Activated naive CD4-positive, alpha-beta T cell (primary cell): ENCODE measurements at regions not wholly inside any gene's neighbourhood (a gene's known extent, or its start where the extent isn't known, plus 50 kb on each side); places are given as distances from the start of the nearest gene placed in this dataset.

Source experiments
- DNase-seq, 4 experiments: peaks; one replicate each; lab custom pipeline; 2025; lab: John Stamatoyannopoulos, UW

DNA sequence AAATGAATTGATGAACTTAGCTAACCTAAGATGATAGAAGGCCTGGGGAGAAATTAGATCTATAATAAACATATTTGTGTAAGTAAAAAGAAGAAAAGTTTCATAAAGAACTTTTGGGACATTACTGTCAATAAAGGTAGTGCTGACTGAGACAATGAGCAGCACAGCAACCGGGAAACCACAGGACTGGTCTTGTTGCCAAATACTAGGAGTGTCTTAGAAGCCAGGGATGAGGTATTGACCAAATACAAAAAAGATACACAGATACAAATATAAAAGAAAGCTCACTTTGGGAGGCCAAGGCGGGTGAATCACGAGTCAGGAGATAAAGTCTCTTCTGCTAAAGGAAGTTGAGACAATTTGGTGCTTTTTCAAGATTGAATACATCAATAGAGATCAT is 362.4 kb upstream of the ZNF385D start:
- DNase-seq = no peak

- no peak for DNase-seq
These were observed 364.6 kb upstream of the ZNF385D start for GRCh38 chr3:22115581-22115980.

DNA sequence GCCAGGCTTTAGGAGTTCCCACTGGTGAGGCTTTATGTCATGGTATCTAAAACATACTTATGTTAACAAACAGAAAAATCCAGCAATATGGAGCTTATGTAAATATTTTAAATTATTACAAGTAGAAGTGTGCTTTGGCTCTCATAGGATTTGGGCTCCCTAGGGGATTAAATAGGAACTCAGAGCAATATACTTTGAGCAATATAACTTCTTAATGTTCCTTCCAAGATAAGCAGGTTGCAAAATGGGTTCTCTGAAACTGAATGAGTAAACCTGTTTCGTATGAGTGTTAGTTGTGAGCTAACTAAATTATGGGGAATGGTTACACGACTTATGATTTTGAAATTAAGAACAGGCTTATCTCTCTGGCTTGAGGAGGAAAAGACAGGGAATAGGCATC is 366.1 kb upstream of the ZNF385D start:
- no peak for DNase-seq

DNA sequence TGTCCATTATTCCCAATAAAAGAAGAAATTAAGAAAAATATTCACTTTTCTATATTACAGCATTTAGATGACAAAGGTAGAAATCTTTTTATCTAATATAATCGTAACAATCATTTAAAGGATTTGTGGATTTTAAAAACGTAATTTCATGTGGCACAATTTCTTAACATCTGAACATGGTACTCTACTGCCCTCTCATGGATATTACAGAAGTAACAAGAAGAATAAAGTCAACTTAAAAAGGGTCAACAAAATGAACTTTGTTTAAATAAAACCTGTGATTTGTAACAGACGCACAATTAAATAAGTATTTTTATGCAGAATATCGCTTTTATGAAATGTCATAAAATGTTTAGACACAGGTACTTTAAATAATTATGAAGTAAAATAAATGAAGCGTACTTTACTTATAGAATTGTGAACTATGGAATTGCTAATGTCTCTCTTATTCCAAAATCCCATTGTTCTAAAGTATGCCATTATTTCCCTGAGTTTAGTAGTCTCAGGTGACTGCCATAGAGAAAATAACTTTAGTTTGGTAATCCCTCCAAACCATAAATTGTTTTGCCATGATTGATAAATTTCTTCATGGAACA is 366.8 kb upstream of the ZNF385D start:
- no peak for DNase-seq

GRCh38 chr3:22118542-22118941 is 367.5 kb upstream of the ZNF385D start:
- no peak for DNase-seq

DNA sequence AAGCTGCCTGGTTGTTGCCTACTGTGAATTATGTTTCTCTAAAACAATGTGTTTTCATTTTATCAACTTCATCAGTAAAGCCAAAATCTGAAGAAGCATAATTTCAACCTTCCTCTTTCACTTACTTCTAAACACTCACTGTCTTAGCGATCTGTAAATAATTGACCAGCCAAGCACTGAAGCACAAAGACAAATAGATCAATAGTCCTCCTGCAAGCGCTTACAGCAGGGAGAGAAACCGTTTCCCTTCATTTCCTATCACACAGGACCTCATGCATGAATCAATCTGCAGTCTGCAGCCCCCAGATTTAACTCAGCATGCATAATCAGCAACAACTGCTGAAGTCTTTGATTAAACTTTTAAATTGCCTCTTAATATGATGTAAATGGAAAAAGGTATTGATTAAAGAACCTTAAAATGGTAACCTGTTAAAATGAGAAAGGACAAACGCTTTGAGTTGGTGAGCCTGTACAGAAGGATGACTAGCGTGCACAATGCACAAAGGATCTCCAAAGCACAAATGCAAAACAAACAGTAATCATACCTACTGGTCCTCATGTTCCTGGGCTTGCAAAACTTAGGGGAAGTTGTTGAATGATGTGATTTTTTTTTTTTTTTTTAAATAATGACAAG is 370.2 kb upstream of the ZNF385D start:
- no peak for DNase-seq

- DNase-seq = no peak
These were observed 371.6 kb upstream of the ZNF385D start for GRCh38 chr3:22122567-22122966.

GRCh38 chr3:22129101-22129500 is 378.1 kb upstream of the ZNF385D start:
- DNase-seq = no peak

DNA sequence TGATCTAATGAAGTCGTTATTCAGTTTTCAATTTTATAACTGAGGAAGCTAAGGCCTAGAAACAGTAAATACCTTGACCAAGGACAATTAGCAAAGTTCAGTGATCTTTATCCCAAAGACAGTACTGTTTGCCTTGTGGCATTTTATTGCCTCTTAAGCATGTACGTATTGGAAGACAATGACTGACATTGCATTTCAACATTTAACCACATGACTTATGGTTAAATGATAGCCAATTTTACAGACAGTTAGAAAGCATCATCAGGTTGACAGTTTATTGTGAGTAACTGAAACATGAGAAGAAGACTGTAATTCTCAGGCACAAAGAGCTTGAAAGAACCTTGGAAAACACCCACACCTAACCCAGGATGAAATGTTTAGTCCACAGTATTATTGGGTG is 390.8 kb upstream of the ZNF385D start:
- DNase-seq = no peak

- DNase-seq = no peak
These were observed 396.2 kb upstream of the ZNF385D start for GRCh38 chr3:22147161-22147560.

GRCh38 chr3:22156868-22157267 is 405.9 kb upstream of the ZNF385D start:
- no peak for DNase-seq

DNA sequence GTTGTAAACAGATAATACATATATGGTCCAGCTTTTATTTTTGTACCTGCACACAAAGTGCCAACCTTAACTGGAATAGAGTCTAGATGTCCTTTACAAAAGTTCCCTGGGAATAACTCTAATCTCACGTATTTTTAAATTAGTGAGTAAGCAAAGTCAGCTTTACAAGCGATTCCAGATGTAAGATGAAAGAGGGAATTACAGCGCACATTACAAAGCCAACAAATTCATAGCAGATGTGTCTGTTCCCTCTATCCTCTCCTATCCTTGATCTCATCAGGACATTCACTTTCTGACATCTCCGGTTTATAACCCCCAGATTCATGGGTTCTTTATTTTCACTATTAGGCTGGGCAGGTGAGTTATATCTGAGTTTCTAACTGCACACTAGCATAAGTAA is 406.8 kb upstream of the ZNF385D start:
- DNase-seq = no peak

DNA sequence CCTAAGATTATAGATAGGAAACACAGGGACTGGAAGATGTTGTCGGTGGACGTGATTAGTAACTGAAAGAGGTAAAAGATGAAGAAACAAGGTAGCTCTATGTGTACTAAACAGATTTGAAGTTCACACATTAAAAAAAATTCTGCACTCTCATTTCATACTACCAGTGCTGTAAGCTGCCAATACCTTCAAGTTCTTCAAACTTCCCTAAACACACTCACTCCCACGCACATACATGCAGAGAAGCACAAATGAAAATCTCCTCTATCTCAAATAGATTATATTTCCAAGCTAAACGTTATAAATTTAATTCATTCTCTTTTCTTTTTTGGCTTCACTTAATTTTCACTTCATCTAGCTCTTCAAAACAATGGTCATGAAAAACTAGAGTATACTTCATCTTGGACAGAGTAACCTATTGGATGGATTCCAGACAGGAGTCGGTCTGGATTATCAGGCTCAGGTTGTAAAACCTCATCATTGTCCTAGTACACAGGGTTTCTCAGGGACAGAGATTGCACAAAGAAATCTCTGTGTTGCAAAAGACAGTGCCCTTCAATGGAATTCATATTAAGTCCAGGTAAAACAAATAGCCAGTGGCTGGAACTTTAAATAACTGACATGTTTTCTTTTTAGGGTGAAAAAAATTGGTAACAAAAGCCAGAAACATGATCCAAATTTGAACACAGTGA is 408.1 kb upstream of the ZNF385D start:
- DNase-seq = no peak

GRCh38 chr3:22161315-22161714 is 410.3 kb upstream of the ZNF385D start:
- no peak for DNase-seq

GRCh38 chr3:22170370-22170769 is 419.4 kb upstream of the ZNF385D start:
- no peak for DNase-seq

GRCh38 chr3:22172964-22173363 is 422.0 kb upstream of the ZNF385D start:
- DNase-seq = no peak

- no peak for DNase-seq
These were observed 424.9 kb upstream of the ZNF385D start for GRCh38 chr3:22175947-22176346.

DNA sequence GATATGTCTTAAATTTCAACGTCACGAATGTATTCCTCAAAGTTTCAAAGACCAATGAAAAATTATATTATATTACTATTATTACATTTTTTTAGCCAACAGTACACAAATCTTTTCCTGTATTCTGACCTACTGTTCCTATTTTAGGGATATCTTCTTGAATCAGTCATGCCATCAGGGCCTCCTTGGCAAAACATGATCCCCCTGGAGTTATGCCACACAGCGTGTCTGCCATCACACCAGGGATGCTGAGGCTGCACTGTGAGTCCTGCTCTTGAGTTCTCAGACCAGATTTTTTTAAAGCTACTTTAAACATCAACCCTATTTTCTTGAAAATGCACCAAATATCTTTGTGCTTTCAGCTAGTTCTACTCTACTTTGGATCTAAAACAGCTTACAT is 425.9 kb upstream of the ZNF385D start:
- DNase-seq = no peak

DNA sequence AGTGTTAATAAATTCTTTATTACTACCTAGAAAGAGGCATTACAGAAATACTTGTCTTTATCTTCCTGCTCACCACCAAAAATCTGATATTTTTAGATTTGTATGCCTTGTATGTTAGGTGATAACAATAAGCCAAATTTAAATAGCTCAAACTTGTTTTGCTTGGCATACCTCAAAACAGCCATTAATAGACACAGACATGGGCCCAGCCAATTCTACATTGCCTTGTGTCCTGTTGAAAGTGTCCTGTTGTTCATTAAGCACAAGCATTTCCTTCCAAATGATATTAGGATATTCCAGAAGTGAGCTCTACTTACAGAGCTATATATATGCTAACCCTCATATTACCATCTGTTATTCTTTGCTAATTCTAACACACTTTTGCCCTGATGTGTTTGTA is 438.6 kb upstream of the ZNF385D start:
- DNase-seq = no peak

- no peak for DNase-seq
These were observed 448.1 kb upstream of the ZNF385D start for GRCh38 chr3:22199095-22199494.

- no peak for DNase-seq
These were observed 457.8 kb upstream of the ZNF385D start for GRCh38 chr3:22208844-22209243.

- DNase-seq = no peak
These were observed 458.6 kb upstream of the ZNF385D start for GRCh38 chr3:22209578-22209977.

DNA sequence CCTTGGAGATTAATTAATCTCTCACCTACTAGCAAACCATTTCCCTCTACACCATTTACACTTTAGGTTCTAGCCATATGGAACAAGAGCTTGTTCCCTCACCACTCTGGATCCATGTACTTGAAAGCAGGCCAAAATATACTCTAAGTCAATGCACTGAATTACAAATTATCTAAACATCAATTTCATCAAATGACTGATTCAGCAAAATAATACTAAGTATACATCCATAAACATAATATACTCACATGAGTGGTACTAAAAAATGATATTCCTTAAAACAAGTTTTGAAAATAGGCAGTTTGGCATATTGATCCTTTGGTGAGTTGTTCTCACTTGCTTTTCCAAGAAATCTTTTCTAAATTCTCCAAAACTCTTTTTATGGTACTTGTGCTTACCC is 459.7 kb upstream of the ZNF385D start:
- DNase-seq = no peak

DNA sequence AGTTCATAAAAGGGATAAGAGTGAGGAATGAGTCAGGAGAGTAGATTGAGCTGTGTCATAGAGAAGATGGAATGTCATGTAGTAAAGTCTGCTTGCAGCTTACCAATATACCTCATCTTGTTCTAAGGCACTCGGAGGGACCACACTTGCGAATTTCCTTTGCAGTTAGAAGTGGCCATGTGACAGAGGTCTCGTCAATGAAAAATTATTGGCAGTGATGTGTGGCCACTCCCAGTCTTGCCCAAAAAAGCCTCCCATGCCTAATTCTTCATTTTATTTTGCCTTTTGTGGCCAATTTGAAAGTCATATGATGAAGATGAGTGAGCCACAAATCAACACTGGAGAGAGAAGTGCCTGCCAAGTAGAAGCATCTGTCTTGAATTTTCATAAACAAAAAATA is 465.6 kb upstream of the ZNF385D start:
- no peak for DNase-seq
